CD14-positive monocyte (primary cell): ENCODE measurements at regions not wholly inside any gene's neighbourhood (a gene's known extent, or its start where the extent isn't known, plus 50 kb on each side); places are given as distances from the start of the nearest gene placed in this dataset.

Source experiments
- DNase-seq, 3 donors: peaks; one replicate each; pipeline ENCODE4 v3.0.0-alpha.2; 2011 to 2022
- H2AFZ ChIP-seq: 2 replicates; pipeline ENCODE4 v1.6.0; 2012; ENCODE audit warnings: mild to moderate bottlenecking, low read depth, low read length, inconsistent platforms; ENCODE audit not compliant: insufficient read depth, poor library complexity, severe bottlenecking
- H3K27ac ChIP-seq, 2 donors: 1 replicate in 1 of 2; 2 replicates in 1 of 2; pipeline ENCODE4 v1.5.1; 2012 to 2013; ENCODE audit warnings: low read length in 2 of 2, control low read depth in 1 of 2, inconsistent platforms in 1 of 2, low read depth in 1 of 2, mild to moderate bottlenecking in 1 of 2
- H3K27me3 ChIP-seq, 2 donors: one replicate each; pipeline versions ENCODE4 v1.6.0 to v1.6.1; 2011 to 2013; ENCODE audit warnings: low read length in 2 of 2; ENCODE audit not compliant: control insufficient read depth in 2 of 2, insufficient read depth in 2 of 2
- H3K36me3 ChIP-seq, 2 donors: replicated peaks in 1 of 2; 1 replicate in 1 of 2; 2 replicates in 1 of 2; pipeline versions ENCODE4 v1.5.1 to v1.6.1; 2012 to 2013; ENCODE audit warnings: low read length in 2 of 2, control low read depth in 1 of 2, inconsistent platforms in 1 of 2, mild to moderate bottlenecking in 1 of 2; ENCODE audit not compliant: insufficient read depth in 2 of 2, control insufficient read depth in 1 of 2
- H3K4me1 ChIP-seq, 2 donors: 1 replicate in 1 of 2; 2 replicates in 1 of 2; pipeline versions ENCODE4 v1.5.1 to v1.6.1; 2012 to 2013; ENCODE audit warnings: low read length in 2 of 2, control low read depth in 1 of 2, inconsistent platforms in 1 of 2, mild to moderate bottlenecking in 1 of 2, moderate library complexity in 1 of 2; ENCODE audit not compliant: insufficient read depth in 2 of 2, control insufficient read depth in 1 of 2
- H3K4me2 ChIP-seq: replicated peaks from 2 replicates; pipeline ENCODE3; 2012; ENCODE audit warnings: low read length, moderate library complexity, mild to moderate bottlenecking; ENCODE audit not compliant: poor library complexity, severe bottlenecking; ENCODE audit errors: extremely low read depth
- H3K4me3 ChIP-seq, 3 experiments: fragments of 200-600 bp in 1 of 3; sonication (generic) in 1 of 3; replicated peaks in 1 of 3; 1 replicate in 2 of 3; 2 replicates in 1 of 3; pipeline ENCODE4 v1.5.1; 2011 to 2013; ENCODE audit warnings: low read length in 3 of 3, mild to moderate bottlenecking in 3 of 3, control low read depth in 2 of 3, low read depth in 2 of 3, inconsistent platforms in 1 of 3, moderate library complexity in 1 of 3
- H3K79me2 ChIP-seq: 2 replicates; pipeline ENCODE4 v1.6.0; 2012; ENCODE audit warnings: mild to moderate bottlenecking, control low read depth, inconsistent platforms, low read length, moderate library complexity; ENCODE audit not compliant: insufficient read depth
- H3K9ac ChIP-seq: 2 replicates; pipeline ENCODE4 v1.6.0; 2017; ENCODE audit warnings: low read length, mild to moderate bottlenecking; ENCODE audit not compliant: insufficient read depth, poor library complexity, severe bottlenecking
- H3K9me3 ChIP-seq, 2 donors: replicated peaks in 1 of 2; 1 replicate in 1 of 2; 2 replicates in 1 of 2; pipeline versions ENCODE4 v1.5.1 to v1.6.1; 2012 to 2013; ENCODE audit warnings: low read length in 2 of 2, control low read depth in 1 of 2; ENCODE audit not compliant: control insufficient read depth in 1 of 2, insufficient read depth in 1 of 2
- H4K20me1 ChIP-seq: 2 replicates; pipeline ENCODE4 v1.6.0; 2012; ENCODE audit warnings: mild to moderate bottlenecking, low read length, control low read depth, moderate library complexity; ENCODE audit not compliant: insufficient read depth
- H3K27ac Mint-ChIP-seq, 7 donors: one replicate each; pipeline ENCODE4 v1.8.0; 2020; ENCODE audit warnings: mild to moderate bottlenecking in 7 of 7, mixed read lengths in 7 of 7, moderate library complexity in 6 of 7, inconsistent platforms in 2 of 7
- H3K27me3 Mint-ChIP-seq, 3 donors: one replicate each; pipeline ENCODE4 v1.8.0; 2021 to 2022; ENCODE audit warnings: low read depth in 3 of 3, mild to moderate bottlenecking in 3 of 3, mixed read lengths in 3 of 3, moderate library complexity in 3 of 3, inconsistent platforms in 1 of 3
- H3K36me3 Mint-ChIP-seq, 2 donors: one replicate each; pipeline ENCODE4 v1.8.0; 2020; ENCODE audit warnings: mixed read lengths in 2 of 2, inconsistent platforms in 1 of 2, mild to moderate bottlenecking in 1 of 2
- H3K4me1 Mint-ChIP-seq: one replicate; pipeline ENCODE4 v1.8.0; 2020; ENCODE audit warnings: mild to moderate bottlenecking, mixed read lengths
- H3K4me3 Mint-ChIP-seq, 2 donors: one replicate each; pipeline ENCODE4 v1.8.0; 2020; ENCODE audit warnings: mild to moderate bottlenecking in 2 of 2, mixed read lengths in 2 of 2, moderate library complexity in 1 of 2
- H3K9me3 Mint-ChIP-seq, 7 donors: one replicate each; pipeline ENCODE4 v1.8.0; 2020 to 2022; ENCODE audit warnings: mixed read lengths in 7 of 7, mild to moderate bottlenecking in 6 of 7, moderate library complexity in 6 of 7, inconsistent platforms in 2 of 7
- WGBS: methylation state at CpG from one replicate; pipeline ENCODE4 v1.1.5; 2013; ENCODE audit warnings: missing lambda C conversion rate; ENCODE audit not compliant: insufficient coverage; 5-methylcytosine and 5-hydroxymethylcytosine counted together
- intact Hi-C, 2 donors: fragments of 100-400 bp; cut with micrococcal nuclease; formaldehyde crosslinking; loops; one replicate each; pipeline versions ENCODE4 v1.15.0 to v1.15.1; 2023
- TF ChIP-seq, protein P1 (sequence below): fragments of 200-600 bp; IDR thresholded peaks from one replicate; pipeline ENCODE4 v1.8.0; 2022; ENCODE audit warnings: antibody characterized with exemption, mild to moderate bottlenecking

DNA sequence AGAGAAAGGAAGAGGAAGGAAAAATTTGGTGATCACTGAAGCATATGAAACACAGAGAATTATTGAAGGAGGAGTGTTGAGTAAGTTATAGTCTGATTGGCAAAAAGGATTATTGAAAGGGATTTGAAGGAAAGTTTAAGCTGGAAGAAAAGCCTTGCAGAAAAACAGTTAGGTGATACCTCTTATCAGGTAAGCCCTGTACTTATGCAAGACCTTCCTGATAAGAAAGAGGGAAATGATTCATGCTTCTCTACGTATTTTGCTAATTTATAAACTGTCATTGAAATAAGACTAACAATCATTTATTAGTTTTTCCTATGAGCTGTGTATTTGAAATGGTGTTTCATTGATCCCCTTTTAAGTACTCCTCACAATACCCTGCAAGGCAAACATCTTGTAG lies 793.9 kb upstream of the NRXN1 start:
- Mint-ChIP-seq H3K4me3 (no peak overlapping the region), H3K27ac (no peak overlapping the region), H3K36me3 (no peaks in the 10 kb centered on the region), H3K27me3 (no peaks in the 10 kb centered on the region), H3K9me3 (peaks cover 0 to 8% (median 0%) of the 10 kb centered on the region in 7 donors), H3K4me1 (no peaks in the 10 kb centered on the region)
- H4K20me1 ChIP-seq, result no peaks in the 10 kb centered on the region
- H3K4me1 ChIP-seq, result no peaks in the 10 kb centered on the region
- H3K36me3 ChIP-seq, result no peaks in the 10 kb centered on the region
- WGBS, result no CpG with 5 or more reads among the region's 1 CpG
- H2AFZ ChIP-seq, result no peak overlapping the region
- no peak for DNase-seq
- no peak overlapping the region for H3K27ac ChIP-seq
- H3K9ac ChIP-seq, result no peak overlapping the region
- H3K4me3 ChIP-seq, result no peak overlapping the region
- no peaks in the 10 kb centered on the region for H3K79me2 ChIP-seq
- H3K4me2 ChIP-seq, result no peak overlapping the region
- TF ChIP-seq, protein P1, sequence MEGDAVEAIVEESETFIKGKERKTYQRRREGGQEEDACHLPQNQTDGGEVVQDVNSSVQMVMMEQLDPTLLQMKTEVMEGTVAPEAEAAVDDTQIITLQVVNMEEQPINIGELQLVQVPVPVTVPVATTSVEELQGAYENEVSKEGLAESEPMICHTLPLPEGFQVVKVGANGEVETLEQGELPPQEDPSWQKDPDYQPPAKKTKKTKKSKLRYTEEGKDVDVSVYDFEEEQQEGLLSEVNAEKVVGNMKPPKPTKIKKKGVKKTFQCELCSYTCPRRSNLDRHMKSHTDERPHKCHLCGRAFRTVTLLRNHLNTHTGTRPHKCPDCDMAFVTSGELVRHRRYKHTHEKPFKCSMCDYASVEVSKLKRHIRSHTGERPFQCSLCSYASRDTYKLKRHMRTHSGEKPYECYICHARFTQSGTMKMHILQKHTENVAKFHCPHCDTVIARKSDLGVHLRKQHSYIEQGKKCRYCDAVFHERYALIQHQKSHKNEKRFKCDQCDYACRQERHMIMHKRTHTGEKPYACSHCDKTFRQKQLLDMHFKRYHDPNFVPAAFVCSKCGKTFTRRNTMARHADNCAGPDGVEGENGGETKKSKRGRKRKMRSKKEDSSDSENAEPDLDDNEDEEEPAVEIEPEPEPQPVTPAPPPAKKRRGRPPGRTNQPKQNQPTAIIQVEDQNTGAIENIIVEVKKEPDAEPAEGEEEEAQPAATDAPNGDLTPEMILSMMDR, result no peak
- no peaks in the 10 kb centered on the region for H3K9me3 ChIP-seq
- intact Hi-C loops, result no loop called here
- H3K27me3 ChIP-seq, result no peaks in the 10 kb centered on the region

- H3K36me3 Mint-ChIP-seq, result no peaks in the 10 kb centered on the region
- no peaks in the 10 kb centered on the region for H3K9me3 ChIP-seq
- H3K4me1 Mint-ChIP-seq, result no peaks in the 10 kb centered on the region
- H3K27me3 Mint-ChIP-seq, result no peaks in the 10 kb centered on the region
- no peak overlapping the region for H3K27ac Mint-ChIP-seq
- intact Hi-C loops, result no loop called here
- H3K4me3 ChIP-seq, result no peak overlapping the region
- no peak overlapping the region for H3K4me3 Mint-ChIP-seq
- H3K79me2 ChIP-seq, result no peaks in the 10 kb centered on the region
- H3K4me1 ChIP-seq, result no peaks in the 10 kb centered on the region
- no peak overlapping the region for H3K9ac ChIP-seq
- H3K4me2 ChIP-seq, result no peak overlapping the region
- no peaks in the 10 kb centered on the region for H3K36me3 ChIP-seq
- no peak overlapping the region for H2AFZ ChIP-seq
- peaks cover 0 to 3% (median 0%) of the 10 kb centered on the region in 7 donors for H3K9me3 Mint-ChIP-seq
- no peaks in the 10 kb centered on the region for H3K27me3 ChIP-seq
- TF ChIP-seq, protein P1, result no peak
- DNase-seq, result no peak
- no peaks in the 10 kb centered on the region for H4K20me1 ChIP-seq
- no peak overlapping the region for H3K27ac ChIP-seq
Measured at GRCh38 chr2:51813247-51813646, 781.3 kb upstream of the NRXN1 start.
